ENCODE measurements at regions not wholly inside any gene's neighbourhood (a gene's known extent, or its start where the extent isn't known, plus 50 kb on each side); places are given as distances from the start of the nearest gene placed in this dataset.

DNA sequence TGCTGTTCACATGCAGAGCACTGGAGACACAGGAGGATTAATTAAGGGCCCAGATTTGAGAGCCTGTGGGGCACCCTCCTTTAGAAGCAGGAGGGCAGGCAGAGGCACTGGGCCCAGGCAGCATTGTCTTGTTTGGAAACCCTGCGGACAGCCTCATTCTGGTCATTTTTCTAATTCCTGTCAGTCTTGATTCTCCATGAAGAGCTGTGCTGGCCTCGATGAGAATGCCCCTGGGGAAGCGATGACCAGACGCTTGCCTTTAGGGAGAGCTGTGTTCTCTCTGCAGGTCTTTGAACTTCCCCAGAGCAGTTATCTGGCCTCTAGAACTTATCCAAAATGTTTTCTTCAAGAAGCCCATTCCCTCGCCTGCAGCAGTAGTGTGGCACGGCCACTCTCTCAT, 117.8 kb upstream of the PTCH1 start:
- WGBS, 2 experiments: 63 to 65% methylated on average over 6 of the region's 6 CpGs
- H3K9me3 ChIP-seq (ENCODE audit: control insufficient read depth, low read length): no peaks in the 10 kb centered on the region
- no peak overlapping the region for H3K4me3 ChIP-seq (ENCODE audit: insufficient read depth, low read depth, low read length)
- no peak overlapping the region for H3K27ac ChIP-seq (ENCODE audit: insufficient read depth, low read depth, low read length, poor library complexity, severe bottlenecking)
- H3K4me1 ChIP-seq (ENCODE audit: control insufficient read depth, insufficient read depth, low read length): no peaks in the 10 kb centered on the region
- no peaks in the 10 kb centered on the region for H3K36me3 ChIP-seq (ENCODE audit: control insufficient read depth, insufficient read depth, low read length)
- no peaks in the 10 kb centered on the region for H3K27me3 ChIP-seq (ENCODE audit: control insufficient read depth, insufficient read depth, low read length, poor library complexity, severe bottlenecking)

DNA sequence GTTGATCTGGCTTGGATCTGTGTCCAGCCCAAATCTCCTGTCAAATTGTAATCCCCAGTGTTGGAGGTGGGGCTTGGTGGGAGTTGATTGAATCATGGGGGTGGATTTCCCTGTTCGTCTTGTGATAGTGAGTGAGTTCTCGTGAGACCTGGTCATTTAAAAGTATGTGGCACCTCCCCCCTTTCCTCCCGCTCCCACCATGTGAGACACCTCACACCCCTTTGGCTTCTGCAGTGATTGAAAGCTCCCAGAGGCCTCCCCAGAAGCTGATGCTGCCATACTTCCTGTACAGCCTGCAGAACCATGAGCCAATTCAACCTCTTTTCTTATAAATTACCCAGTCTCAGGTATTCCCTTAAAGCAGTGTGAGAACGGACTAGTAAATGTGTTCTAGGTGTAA, 117.3 kb upstream of the PTCH1 start:
- Histone ChIP-seq H3K9me3 (ENCODE audit: control insufficient read depth, low read length) (no peaks in the 10 kb centered on the region), H3K27me3 (ENCODE audit: control insufficient read depth, insufficient read depth, low read length, poor library complexity, severe bottlenecking) (no peaks in the 10 kb centered on the region), H3K4me3 (ENCODE audit: insufficient read depth, low read depth, low read length) (no peak overlapping the region), H3K36me3 (ENCODE audit: control insufficient read depth, insufficient read depth, low read length) (no peaks in the 10 kb centered on the region), H3K4me1 (ENCODE audit: control insufficient read depth, insufficient read depth, low read length) (no peaks in the 10 kb centered on the region), H3K27ac (ENCODE audit: insufficient read depth, low read depth, low read length, poor library complexity, severe bottlenecking) (no peak overlapping the region)
- 53 to 54% methylated on average over 4 of the region's 4 CpGs for WGBS, 2 experiments

DNA sequence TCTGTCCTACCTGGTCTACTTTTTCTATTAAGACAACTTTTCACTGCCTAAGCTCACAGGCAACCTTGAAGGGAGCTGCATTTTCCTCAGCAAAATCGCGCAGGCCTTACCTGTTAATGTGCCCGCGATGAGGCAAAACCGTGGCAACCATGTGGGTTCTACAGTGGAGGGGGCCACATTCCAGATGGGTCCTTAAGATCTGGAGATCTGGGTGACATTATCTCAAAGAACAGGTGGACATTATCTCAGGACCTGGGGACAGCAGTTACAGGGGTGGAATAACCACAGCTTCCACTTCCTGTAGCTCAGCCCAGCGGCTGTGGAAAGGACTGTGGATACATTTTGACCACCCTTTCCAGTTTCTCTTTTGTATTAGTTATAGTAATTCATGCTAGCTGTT, 112.8 kb upstream of the PTCH1 start:
- H3K27ac ChIP-seq (ENCODE audit: insufficient read depth, low read depth, low read length, poor library complexity, severe bottlenecking): no peak overlapping the region
- H3K9me3 ChIP-seq (ENCODE audit: control insufficient read depth, low read length): no peaks in the 10 kb centered on the region
- no peaks in the 10 kb centered on the region for H3K36me3 ChIP-seq (ENCODE audit: control insufficient read depth, insufficient read depth, low read length)
- WGBS, 2 experiments: 79 to 98% methylated on average over 5 to 6 of the region's 6 CpGs
- no peaks in the 10 kb centered on the region for H3K27me3 ChIP-seq (ENCODE audit: control insufficient read depth, insufficient read depth, low read length, poor library complexity, severe bottlenecking)
- H3K4me1 ChIP-seq (ENCODE audit: control insufficient read depth, insufficient read depth, low read length): no peaks in the 10 kb centered on the region
- no peak overlapping the region for H3K4me3 ChIP-seq (ENCODE audit: insufficient read depth, low read depth, low read length)

DNA sequence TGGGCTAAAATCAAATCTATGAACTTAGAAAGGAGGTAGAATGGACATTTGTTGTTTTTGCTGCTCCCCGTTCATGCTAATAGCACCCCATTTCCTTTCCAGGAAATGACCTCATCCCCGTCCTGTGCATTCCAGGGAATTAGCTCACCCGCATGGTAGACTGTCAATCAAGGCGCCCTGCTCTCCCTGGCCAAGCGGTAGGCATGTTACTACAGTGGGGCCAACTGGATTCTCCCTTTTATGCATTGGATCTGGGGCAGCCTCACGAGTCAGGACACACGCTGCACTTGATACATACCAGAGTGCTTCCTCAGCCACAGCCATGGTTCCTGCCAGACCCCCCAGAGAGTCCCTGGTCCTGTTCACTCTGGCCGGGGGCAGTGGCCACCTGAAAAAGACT, 111.0 kb upstream of the PTCH1 start:
- 88 to 92% methylated on average over 8 of the region's 8 CpGs for WGBS, 2 experiments

DNA sequence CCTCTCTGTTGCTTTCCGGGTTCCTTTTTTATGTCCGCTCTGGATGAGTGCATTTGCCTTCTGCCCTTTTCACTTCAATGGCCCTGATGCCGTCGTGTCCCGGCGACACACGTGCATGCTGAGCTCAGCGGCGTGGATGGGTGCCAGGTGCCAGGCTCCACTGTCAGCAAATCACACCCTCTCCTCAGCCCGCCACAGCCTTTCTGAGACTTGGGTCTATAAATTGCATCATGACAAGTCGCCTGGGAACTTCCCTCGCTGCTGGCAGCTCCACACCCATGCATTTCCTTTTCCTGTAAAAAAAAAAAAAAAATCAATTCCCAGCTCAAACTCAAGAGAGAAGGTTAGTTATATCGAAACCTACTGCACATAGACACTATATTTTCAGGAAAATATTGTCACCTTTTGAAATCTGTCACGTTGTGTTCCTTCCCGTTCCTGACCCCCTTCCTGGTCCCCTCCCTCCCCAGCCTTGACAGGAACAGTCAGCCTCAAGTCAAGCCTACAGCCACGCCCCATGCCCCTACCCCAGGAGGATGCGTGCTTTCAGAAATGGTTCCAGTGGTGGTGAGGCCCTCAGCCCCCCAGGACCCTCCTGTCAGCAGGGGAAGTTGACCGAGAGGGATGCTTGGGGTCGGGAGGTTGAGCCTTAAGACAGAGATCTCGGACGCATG, 110.3 kb upstream of the PTCH1 start:
- no peak overlapping the region for H3K27ac ChIP-seq (ENCODE audit: insufficient read depth, low read depth, low read length, poor library complexity, severe bottlenecking)

More for the DNA sequence above, 111.0 kb upstream of the PTCH1 start:
- Histone ChIP-seq H3K9me3 (ENCODE audit: control insufficient read depth, low read length) (no peaks in the 10 kb centered on the region), H3K27me3 (ENCODE audit: control insufficient read depth, insufficient read depth, low read length, poor library complexity, severe bottlenecking) (no peaks in the 10 kb centered on the region), H3K4me1 (ENCODE audit: control insufficient read depth, insufficient read depth, low read length) (no peaks in the 10 kb centered on the region), H3K4me3 (ENCODE audit: insufficient read depth, low read depth, low read length) (no peak overlapping the region), H3K27ac (ENCODE audit: insufficient read depth, low read depth, low read length, poor library complexity, severe bottlenecking) (no peak overlapping the region), H3K36me3 (ENCODE audit: control insufficient read depth, insufficient read depth, low read length) (no peaks in the 10 kb centered on the region)

DNA sequence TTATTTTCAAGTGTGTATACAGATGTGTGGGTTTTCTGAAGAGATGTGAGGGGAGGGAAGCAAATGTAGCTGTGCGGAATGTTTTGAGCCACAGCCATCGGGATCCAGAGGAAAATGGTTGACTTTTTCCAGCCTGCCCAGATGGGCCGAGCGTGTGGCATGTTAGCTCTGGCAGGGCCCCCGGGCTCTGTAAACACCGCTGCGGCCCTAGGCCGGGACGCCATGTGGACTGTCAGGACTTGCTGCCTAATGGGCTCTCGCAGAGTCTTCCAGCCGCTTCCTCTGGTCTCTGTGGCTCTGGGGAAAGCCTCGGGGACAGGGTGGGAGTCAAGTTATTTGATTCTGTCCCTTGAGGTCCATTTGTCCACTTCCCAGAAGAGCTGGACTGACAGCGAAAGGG, 109.6 kb upstream of the PTCH1 start:
- Histone ChIP-seq H3K27ac (ENCODE audit: insufficient read depth, low read depth, low read length, poor library complexity, severe bottlenecking) (no peak overlapping the region), H3K36me3 (ENCODE audit: control insufficient read depth, insufficient read depth, low read length) (no peaks in the 10 kb centered on the region), H3K27me3 (ENCODE audit: control insufficient read depth, insufficient read depth, low read length, poor library complexity, severe bottlenecking) (no peaks in the 10 kb centered on the region), H3K4me3 (ENCODE audit: insufficient read depth, low read depth, low read length) (no peak overlapping the region), H3K4me1 (ENCODE audit: control insufficient read depth, insufficient read depth, low read length) (no peaks in the 10 kb centered on the region), H3K9me3 (ENCODE audit: control insufficient read depth, low read length) (no peaks in the 10 kb centered on the region)
- 92% methylated on average over 13 of the region's 13 CpGs for whole genome bisulfite sequencing, 2 experiments

More for the DNA sequence above, 110.3 kb upstream of the PTCH1 start:
- no peaks in the 10 kb centered on the region for H3K4me1 ChIP-seq (ENCODE audit: control insufficient read depth, insufficient read depth, low read length)
- no peaks in the 10 kb centered on the region for H3K36me3 ChIP-seq (ENCODE audit: control insufficient read depth, insufficient read depth, low read length)
- H3K9me3 ChIP-seq (ENCODE audit: control insufficient read depth, low read length): no peaks in the 10 kb centered on the region
- no peak overlapping the region for H3K4me3 ChIP-seq (ENCODE audit: insufficient read depth, low read depth, low read length)
- WGBS, 2 experiments: 89 to 94% methylated on average over 21 of the region's 21 CpGs
- H3K27me3 ChIP-seq (ENCODE audit: control insufficient read depth, insufficient read depth, low read length, poor library complexity, severe bottlenecking): no peaks in the 10 kb centered on the region

DNA sequence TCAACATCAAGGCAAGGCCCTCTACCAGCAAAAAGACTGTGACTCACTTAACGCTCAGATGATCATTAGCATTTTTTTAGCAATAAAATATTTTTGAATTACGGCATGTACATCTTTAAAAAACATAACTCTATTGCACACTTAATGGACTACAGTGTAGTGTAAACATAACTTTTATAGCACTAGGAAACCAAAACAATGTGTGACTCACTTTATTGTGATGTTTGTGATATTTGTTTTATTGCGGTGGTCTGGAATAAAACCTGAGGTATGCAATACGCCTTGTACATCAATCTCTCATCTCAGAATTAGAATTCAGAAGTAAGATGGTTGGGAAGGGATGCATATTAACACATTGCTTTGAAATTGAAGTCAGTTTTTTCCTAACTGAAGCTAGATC, 106.9 kb upstream of the PTCH1 start:
- Histone ChIP-seq H3K27me3 (ENCODE audit: control insufficient read depth, insufficient read depth, low read length, poor library complexity, severe bottlenecking) (no peaks in the 10 kb centered on the region), H3K36me3 (ENCODE audit: control insufficient read depth, insufficient read depth, low read length) (no peaks in the 10 kb centered on the region), H3K4me3 (ENCODE audit: insufficient read depth, low read depth, low read length) (no peak overlapping the region), H3K27ac (ENCODE audit: insufficient read depth, low read depth, low read length, poor library complexity, severe bottlenecking) (no peak overlapping the region), H3K9me3 (ENCODE audit: control insufficient read depth, low read length) (no peaks in the 10 kb centered on the region), H3K4me1 (ENCODE audit: control insufficient read depth, insufficient read depth, low read length) (no peaks in the 10 kb centered on the region)
- 87 to 89% methylated on average over 2 to 4 of the region's 4 CpGs for WGBS, 2 experiments

DNA sequence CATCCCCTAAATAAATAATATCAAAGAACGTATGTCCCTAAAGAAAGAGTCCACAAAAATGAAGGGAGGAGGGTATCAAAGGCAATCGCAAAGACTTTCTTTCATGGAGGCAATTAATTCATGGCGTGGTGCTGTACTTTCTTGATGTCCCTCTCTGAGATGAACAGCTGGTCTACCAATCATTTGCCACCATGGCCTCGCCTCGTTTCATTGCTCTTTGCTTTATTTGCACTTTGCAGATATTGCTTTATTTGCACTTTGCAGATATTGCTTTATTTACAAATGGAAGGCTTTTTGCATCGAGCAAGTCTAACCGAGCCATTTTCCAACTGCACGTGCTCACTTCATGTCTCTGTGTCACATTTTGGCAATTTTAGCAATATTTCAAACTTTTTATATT, 104.0 kb upstream of the PTCH1 start:
- no peak overlapping the region for H3K4me3 ChIP-seq (ENCODE audit: insufficient read depth, low read depth, low read length)
- WGBS, 2 experiments: 92 to 96% methylated on average over 8 of the region's 8 CpGs
- H3K36me3 ChIP-seq (ENCODE audit: control insufficient read depth, insufficient read depth, low read length): no peaks in the 10 kb centered on the region
- H3K4me1 ChIP-seq (ENCODE audit: control insufficient read depth, insufficient read depth, low read length): no peaks in the 10 kb centered on the region
- H3K27ac ChIP-seq (ENCODE audit: insufficient read depth, low read depth, low read length, poor library complexity, severe bottlenecking): no peak overlapping the region
- no peaks in the 10 kb centered on the region for H3K27me3 ChIP-seq (ENCODE audit: control insufficient read depth, insufficient read depth, low read length, poor library complexity, severe bottlenecking)
- H3K9me3 ChIP-seq (ENCODE audit: control insufficient read depth, low read length): no peaks in the 10 kb centered on the region

DNA sequence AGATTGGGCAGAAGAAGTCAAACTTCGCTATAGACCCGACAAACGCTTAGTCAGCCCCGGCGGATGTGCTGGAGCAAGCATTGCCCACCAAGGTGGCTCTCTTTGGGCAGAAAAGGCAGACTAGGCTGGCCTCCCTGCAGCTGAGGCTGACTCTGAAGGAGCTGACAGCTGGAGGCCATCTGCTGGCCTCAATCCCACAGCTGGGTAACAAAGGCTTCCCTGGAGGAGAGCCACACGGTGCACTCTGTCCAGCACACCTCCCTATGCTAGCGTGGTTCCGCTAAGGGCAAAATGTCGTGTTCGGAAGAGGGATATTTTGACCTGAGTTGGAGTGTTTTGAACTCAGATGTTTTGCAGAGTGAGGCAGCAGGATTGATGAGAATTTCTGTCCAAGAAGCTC, 103.5 kb upstream of the PTCH1 start:
- Histone ChIP-seq H3K36me3 (ENCODE audit: control insufficient read depth, insufficient read depth, low read length) (no peaks in the 10 kb centered on the region), H3K4me1 (ENCODE audit: control insufficient read depth, insufficient read depth, low read length) (no peaks in the 10 kb centered on the region), H3K9me3 (ENCODE audit: control insufficient read depth, low read length) (no peaks in the 10 kb centered on the region), H3K27me3 (ENCODE audit: control insufficient read depth, insufficient read depth, low read length, poor library complexity, severe bottlenecking) (no peaks in the 10 kb centered on the region), H3K4me3 (ENCODE audit: insufficient read depth, low read depth, low read length) (no peak overlapping the region), H3K27ac (ENCODE audit: insufficient read depth, low read depth, low read length, poor library complexity, severe bottlenecking) (no peak overlapping the region)
- 87 to 91% methylated on average over 10 of the region's 10 CpGs for WGBS, 2 experiments

DNA sequence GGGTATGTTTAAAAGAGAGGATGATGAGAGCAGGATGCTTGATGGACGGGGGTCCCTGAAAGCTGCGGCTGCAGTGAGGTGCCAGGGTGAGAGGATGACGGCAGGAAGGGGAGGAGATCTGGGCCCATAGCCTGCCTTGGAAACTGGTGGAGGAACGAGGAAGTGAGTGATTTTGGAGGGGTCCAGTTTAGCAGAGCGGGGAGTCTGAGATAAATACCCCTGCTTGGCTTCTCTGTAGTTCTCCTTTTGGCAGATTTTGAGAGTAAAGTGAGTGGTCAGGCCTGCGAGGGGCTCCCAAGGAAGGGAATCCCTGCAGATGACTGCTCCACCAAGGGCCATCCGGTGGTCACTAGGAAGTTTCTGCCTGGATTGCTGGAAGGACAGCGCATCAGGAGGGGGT, 98.5 kb upstream of the PTCH1 start:
- Histone ChIP-seq H3K27ac (ENCODE audit: insufficient read depth, low read depth, low read length, poor library complexity, severe bottlenecking) (no peak overlapping the region), H3K4me1 (ENCODE audit: control insufficient read depth, insufficient read depth, low read length) (no peaks in the 10 kb centered on the region), H3K9me3 (ENCODE audit: control insufficient read depth, low read length) (no peaks in the 10 kb centered on the region), H3K27me3 (ENCODE audit: control insufficient read depth, insufficient read depth, low read length, poor library complexity, severe bottlenecking) (no peaks in the 10 kb centered on the region), H3K4me3 (ENCODE audit: insufficient read depth, low read depth, low read length) (no peak overlapping the region), H3K36me3 (ENCODE audit: control insufficient read depth, insufficient read depth, low read length) (no peaks in the 10 kb centered on the region)
- 93% methylated on average over 8 of the region's 8 CpGs for WGBS, 2 experiments

DNA sequence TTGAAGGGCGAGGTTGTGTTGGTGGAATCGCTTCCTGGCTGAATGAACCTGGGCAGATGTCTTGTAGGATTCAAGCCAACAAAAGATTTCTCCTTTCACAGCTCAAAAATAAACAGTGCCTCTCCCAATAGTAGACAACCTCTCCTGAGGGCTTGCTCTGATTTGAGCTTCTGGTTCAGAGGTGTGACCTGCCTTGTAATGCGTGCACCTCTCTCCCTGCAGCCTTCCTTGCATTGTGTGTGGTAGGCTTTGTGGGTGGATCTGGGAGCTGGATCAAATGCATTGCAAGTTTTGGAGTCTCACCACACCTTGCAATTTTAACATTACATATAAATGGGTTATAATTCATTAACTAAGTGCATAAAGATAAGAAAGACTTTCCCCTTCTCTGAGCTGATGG, 96.9 kb upstream of the PTCH1 start:
- H3K27ac ChIP-seq (ENCODE audit: insufficient read depth, low read depth, low read length, poor library complexity, severe bottlenecking): no peak overlapping the region
- no peaks in the 10 kb centered on the region for H3K4me1 ChIP-seq (ENCODE audit: control insufficient read depth, insufficient read depth, low read length)
- no peaks in the 10 kb centered on the region for H3K36me3 ChIP-seq (ENCODE audit: control insufficient read depth, insufficient read depth, low read length)
- WGBS, 2 experiments: 92 to 96% methylated on average over 2 to 3 of the region's 3 CpGs
- no peak overlapping the region for H3K4me3 ChIP-seq (ENCODE audit: insufficient read depth, low read depth, low read length)
- H3K27me3 ChIP-seq (ENCODE audit: control insufficient read depth, insufficient read depth, low read length, poor library complexity, severe bottlenecking): no peaks in the 10 kb centered on the region
- H3K9me3 ChIP-seq (ENCODE audit: control insufficient read depth, low read length): no peaks in the 10 kb centered on the region

All from ectodermal cell (in vitro differentiated cells).